GM12865 (cell line): ENCODE measurements at regions not wholly inside any gene's neighbourhood (a gene's known extent, or its start where the extent isn't known, plus 50 kb on each side); places are given as distances from the start of the nearest gene placed in this dataset.
"Not testable (repeated sequence)": the region's sequence is repeated elsewhere in the genome, so short reads cannot be mapped to it uniquely, and the experiment has no call there.

Experiments used
- DNase-seq: peaks from one replicate; pipeline ENCODE4 v3.0.0; 2010; ENCODE audit warnings: low read depth
- H3K4me3 ChIP-seq: 2 replicates; pipeline ENCODE4 v1.5.1; 2011; ENCODE audit warnings: mild to moderate bottlenecking, low read depth, low read length, control low read depth
- TF ChIP-seq, protein P1 (sequence below): IDR thresholded peaks from 2 replicates; pipeline ENCODE4 v1.5.1; 2011; ENCODE audit warnings: low read length, control low read depth, low read depth, inconsistent platforms; ENCODE audit not compliant: insufficient read depth; ENCODE audit errors: missing control alignments

DNA sequence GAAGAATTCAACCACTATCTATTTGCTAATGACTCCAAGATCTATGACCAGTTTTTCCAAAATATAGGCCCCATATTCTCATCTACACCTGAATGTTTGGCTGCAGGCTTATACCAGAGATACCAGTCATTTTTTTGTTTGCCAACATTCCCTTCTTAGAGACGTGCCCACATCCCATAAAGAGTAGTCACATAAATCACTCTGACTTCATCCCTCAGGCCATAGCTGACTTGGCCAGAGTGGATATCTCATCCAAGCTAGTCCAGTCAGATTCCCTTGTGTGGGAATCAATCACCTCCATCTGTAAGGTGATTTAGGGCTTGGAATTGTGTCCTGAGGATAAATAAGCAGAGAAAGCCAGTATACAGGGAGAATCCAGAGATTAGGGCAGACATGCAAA is 124.3 kb upstream of the SLC24A2 start:
- H3K4me3 ChIP-seq: no peak overlapping the region
- TF ChIP-seq, protein P1, sequence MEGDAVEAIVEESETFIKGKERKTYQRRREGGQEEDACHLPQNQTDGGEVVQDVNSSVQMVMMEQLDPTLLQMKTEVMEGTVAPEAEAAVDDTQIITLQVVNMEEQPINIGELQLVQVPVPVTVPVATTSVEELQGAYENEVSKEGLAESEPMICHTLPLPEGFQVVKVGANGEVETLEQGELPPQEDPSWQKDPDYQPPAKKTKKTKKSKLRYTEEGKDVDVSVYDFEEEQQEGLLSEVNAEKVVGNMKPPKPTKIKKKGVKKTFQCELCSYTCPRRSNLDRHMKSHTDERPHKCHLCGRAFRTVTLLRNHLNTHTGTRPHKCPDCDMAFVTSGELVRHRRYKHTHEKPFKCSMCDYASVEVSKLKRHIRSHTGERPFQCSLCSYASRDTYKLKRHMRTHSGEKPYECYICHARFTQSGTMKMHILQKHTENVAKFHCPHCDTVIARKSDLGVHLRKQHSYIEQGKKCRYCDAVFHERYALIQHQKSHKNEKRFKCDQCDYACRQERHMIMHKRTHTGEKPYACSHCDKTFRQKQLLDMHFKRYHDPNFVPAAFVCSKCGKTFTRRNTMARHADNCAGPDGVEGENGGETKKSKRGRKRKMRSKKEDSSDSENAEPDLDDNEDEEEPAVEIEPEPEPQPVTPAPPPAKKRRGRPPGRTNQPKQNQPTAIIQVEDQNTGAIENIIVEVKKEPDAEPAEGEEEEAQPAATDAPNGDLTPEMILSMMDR: no peak
- DNase-seq: no peak

DNA sequence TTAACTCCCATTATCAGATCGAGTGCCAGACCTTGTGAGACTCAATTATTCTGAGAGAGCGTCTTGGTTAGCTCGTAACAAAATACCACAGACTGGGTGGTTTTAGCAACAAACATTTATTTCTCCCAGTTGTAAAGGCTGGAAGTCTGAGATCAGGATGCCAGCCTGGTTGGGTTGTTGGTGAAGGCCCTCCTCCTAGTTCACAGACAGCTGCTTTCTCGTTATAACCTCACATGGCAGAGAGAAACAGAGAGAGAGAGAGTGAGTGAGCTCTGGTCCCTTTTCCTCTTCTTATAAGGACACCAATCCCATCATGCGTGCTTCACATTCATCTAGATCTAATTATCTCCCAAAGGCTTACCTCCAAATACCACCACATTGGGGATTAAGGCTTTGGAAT is 114.2 kb upstream of the SLC24A2 start:
- no peak overlapping the region for H3K4me3 ChIP-seq
- TF ChIP-seq, protein P1: no peak
- no peak for DNase-seq

DNA sequence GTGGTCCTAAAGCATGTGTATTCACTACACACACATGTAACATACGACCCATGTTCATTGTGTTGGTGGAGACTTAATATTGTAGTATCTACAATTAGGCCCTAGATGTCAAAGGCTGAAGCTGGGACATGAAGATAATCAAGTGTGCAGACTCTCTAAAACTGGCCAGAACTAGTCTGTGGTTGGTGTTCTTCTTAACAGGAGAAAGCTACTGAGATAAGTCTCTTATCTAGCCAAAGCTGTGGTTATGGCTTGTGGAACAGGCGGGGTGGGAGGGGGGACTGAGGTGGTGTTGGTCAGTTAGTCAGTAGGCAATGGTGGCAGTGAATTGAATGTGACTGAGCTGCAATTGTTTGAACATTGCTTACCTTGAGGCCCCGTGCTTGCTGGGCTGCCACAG is 112.7 kb upstream of the SLC24A2 start:
- no peak overlapping the region for H3K4me3 ChIP-seq
- TF ChIP-seq, protein P1: no peak
- no peak for DNase-seq

- TF ChIP-seq, protein P1: no peak
- no peak overlapping the region for H3K4me3 ChIP-seq
- no peak for DNase-seq
These were observed 107.3 kb upstream of the SLC24A2 start for GRCh38 chr9:19896161-19896560.

DNA sequence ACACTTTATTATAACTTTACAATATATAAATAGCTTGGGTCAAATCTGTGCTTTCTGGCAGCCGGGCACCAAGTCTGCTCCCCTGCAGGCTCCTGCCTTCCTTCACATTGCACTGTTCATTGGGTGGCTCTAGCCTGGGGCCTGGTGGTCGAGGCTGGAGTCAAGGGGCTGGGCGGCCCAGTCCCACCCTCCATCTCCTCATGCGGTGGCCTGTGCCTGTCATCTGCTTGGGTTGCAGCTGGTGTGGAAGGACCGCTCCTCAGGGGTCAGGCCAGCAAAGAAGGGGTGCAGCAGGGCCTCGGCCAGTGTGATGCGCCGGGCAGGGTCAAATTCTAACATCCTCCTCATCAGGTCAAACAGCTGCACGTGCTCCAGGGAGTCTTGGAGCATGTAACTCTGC is 106.7 kb upstream of the SLC24A2 start:
- DNase-seq, H3K4me3 ChIP-seq: not testable (repeated sequence)

DNA sequence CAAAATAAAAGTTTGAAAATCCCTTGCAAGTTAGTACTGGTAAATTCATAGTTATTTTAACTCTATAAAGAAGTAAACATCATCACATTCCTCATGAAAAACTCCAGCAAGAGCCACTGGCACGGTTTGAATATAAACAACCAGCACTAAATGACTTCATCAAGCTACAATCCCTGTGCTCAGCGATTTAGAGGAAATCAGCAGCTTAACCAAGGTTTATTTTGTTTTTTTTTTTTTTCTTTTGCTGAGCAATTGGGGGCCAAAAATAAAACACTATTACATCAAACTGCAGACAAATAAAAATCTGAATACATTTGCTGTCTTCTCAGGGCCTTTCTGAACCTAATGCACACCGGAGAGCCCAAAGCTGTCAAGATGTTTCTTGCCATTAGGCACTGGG is 106.2 kb upstream of the SLC24A2 start:
- no peak for DNase-seq
- TF ChIP-seq, protein P1: no peak
- H3K4me3 ChIP-seq: no peak overlapping the region

- TF ChIP-seq, protein P1: no peak
- H3K4me3 ChIP-seq: no peak overlapping the region
- no peak for DNase-seq
These were observed 96.8 kb upstream of the SLC24A2 start for GRCh38 chr9:19885608-19886007.
